ENCODE measurements at regions not wholly inside any gene's neighbourhood (a gene's known extent, or its start where the extent isn't known, plus 50 kb on each side); places are given as distances from the start of the nearest gene placed in this dataset.

DNA sequence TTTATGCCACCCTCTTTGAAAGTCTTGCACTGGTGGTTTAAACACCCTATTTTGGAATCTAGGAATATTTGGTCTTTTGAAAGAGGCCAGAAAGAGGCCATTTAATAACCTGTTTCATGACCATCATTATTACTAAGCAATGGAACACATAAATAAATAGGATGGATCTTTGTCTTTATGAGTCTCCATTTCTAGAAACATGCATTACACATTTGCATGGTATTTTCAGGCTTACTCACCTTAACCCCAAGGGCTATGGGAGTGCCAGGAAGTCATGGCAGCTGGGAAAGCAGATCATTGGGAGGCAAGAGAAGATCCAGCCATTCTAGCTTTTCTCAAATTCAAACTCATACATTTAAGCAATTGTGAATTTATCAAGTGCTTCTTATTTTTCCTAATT is 185.8 kb upstream of the POU2AF2 start:
- H3K27me3 ChIP-seq: no peaks in the 10 kb centered on the region
- TF ChIP-seq POLR2A (IDR thresholded peaks at IDR 0.05) (no peak), EP300 (IDR thresholded peaks at IDR 0.05) (no peak)
- TF ChIP-seq, protein P1, sequence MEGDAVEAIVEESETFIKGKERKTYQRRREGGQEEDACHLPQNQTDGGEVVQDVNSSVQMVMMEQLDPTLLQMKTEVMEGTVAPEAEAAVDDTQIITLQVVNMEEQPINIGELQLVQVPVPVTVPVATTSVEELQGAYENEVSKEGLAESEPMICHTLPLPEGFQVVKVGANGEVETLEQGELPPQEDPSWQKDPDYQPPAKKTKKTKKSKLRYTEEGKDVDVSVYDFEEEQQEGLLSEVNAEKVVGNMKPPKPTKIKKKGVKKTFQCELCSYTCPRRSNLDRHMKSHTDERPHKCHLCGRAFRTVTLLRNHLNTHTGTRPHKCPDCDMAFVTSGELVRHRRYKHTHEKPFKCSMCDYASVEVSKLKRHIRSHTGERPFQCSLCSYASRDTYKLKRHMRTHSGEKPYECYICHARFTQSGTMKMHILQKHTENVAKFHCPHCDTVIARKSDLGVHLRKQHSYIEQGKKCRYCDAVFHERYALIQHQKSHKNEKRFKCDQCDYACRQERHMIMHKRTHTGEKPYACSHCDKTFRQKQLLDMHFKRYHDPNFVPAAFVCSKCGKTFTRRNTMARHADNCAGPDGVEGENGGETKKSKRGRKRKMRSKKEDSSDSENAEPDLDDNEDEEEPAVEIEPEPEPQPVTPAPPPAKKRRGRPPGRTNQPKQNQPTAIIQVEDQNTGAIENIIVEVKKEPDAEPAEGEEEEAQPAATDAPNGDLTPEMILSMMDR (IDR thresholded peaks at IDR 0.05): no peak
- intact Hi-C loops (cut with DNase I): loop anchor here in 1 of 4 donors (1.0 kb wide), 1 partner anchor 24 kb away; no protein-coding TSS in a partner anchor
- no peaks in the 10 kb centered on the region for H3K36me3 ChIP-seq
- no peaks in the 10 kb centered on the region for H3K4me1 ChIP-seq (ENCODE audit: insufficient read depth)
- no peaks in the 10 kb centered on the region for H3K9me3 ChIP-seq
- H3K4me3 ChIP-seq: no peak overlapping the region
- no peak overlapping the region for H3K27ac ChIP-seq
- DNase-seq: no peak

DNA sequence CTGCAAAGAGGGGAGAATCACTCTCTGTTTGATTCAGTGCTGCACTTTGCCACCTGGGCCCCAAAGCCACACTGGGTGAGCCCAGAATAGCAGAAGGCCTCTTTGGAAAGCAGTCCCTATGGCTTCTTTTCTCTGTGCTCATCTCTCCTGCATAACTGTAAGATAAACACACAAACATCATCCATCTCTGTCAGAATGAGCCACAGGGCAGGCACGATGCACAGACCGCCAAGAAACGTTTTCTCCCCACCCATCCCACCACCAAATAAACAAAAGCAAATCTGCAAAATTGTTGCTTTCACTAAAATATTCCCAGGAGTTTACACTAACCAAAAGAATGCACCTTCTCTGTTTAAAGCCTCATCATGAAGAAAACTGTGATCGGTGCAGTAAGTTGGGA is 196.4 kb upstream of the POU2AF2 start:
- no peaks in the 10 kb centered on the region for H3K9me3 ChIP-seq
- TF ChIP-seq, protein P1 (IDR thresholded peaks at IDR 0.05): no peak
- TF ChIP-seq POLR2A (IDR thresholded peaks at IDR 0.05): no peak
- no peak for TF ChIP-seq EP300 (IDR thresholded peaks at IDR 0.05)
- H3K27me3 ChIP-seq: no peaks in the 10 kb centered on the region
- intact Hi-C loops (cut with DNase I): no loop called here
- H3K27ac ChIP-seq: no peak overlapping the region
- H3K4me1 ChIP-seq (ENCODE audit: insufficient read depth): peaks cover 4% of the 10 kb centered on the region
- no peaks in the 10 kb centered on the region for H3K36me3 ChIP-seq
- DNase-seq: no peak
- 79 to 82% (median 80%) methylated on average over 4 of the region's 4 CpGs for WGBS, 3 donors
- no peak overlapping the region for H3K4me3 ChIP-seq

DNA sequence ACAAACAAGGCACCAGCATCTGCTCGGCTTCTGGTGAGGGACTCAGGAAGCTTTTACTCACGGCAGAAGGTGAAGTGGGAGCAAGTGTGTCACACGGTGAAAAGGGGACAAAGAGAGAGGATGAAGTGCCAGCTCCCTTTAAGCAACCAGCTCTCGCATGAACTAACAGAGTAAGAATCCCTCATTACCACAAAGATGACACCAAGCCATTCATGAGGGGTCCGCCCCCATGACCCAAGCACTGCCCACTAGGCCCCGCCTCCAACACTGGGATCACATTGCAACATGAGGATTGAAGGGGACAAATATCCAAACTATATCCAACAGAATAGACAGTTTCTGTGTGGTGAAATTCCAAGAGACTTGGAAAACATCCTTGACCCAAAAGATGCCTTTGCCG is 198.2 kb upstream of the POU2AF2 start:
- TF ChIP-seq POLR2A (IDR thresholded peaks at IDR 0.05) (no peak), EP300 (IDR thresholded peaks at IDR 0.05) (no peak)
- TF ChIP-seq, protein P1 (IDR thresholded peaks at IDR 0.05): no peak
- Histone ChIP-seq H3K27me3 (no peaks in the 10 kb centered on the region), H3K4me1 (ENCODE audit: insufficient read depth) (peaks cover 4% of the 10 kb centered on the region), H3K4me3 (no peak overlapping the region), H3K9me3 (no peaks in the 10 kb centered on the region), H3K36me3 (no peaks in the 10 kb centered on the region), H3K27ac (no peak overlapping the region)
- whole genome bisulfite sequencing, 3 donors: 92 to 94% (median 94%) methylated on average over 7 of the region's 7 CpGs
- intact Hi-C loops (cut with DNase I): no loop called here
- DNase-seq: no peak

DNA sequence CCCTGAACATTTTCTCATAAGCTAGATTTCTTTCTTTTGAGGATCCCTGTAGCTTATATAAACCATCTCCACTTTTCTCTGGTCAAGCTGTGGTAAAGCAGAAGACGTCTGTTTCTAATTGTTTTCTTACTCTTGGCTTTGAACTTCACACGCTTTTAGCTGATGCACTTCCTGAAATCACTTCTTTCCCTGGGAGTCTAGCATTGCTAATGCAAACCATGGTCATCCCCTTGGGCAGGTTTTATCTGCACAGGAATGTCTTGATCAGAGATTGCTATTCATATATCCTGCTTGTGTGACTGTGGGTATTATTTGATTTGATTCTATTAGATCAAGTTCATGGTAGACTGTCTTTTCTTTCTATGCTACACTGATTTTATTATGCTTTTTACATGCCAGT is 199.2 kb upstream of the POU2AF2 start:
- intact Hi-C loops (cut with DNase I): no loop called here
- WGBS, 3 donors: 43 to 73% (median 60%) methylated on average over 2 of the region's 2 CpGs

More for the DNA sequence above, 199.2 kb upstream of the POU2AF2 start:
- DNase-seq: no peak
- no peaks in the 10 kb centered on the region for H3K9me3 ChIP-seq
- peaks cover 4% of the 10 kb centered on the region for H3K4me1 ChIP-seq (ENCODE audit: insufficient read depth)
- H3K4me3 ChIP-seq: no peak overlapping the region
- H3K27me3 ChIP-seq: no peaks in the 10 kb centered on the region
- TF ChIP-seq, protein P1 (IDR thresholded peaks at IDR 0.05): no peak
- TF ChIP-seq POLR2A (IDR thresholded peaks at IDR 0.05) (no peak), EP300 (IDR thresholded peaks at IDR 0.05) (no peak)
- no peaks in the 10 kb centered on the region for H3K36me3 ChIP-seq
- no peak overlapping the region for H3K27ac ChIP-seq
